ENCODE measurements at regions not wholly inside any gene's neighbourhood (a gene's known extent, or its start where the extent isn't known, plus 50 kb on each side); places are given as distances from the start of the nearest gene placed in this dataset.
"Not testable (repeated sequence)": the region's sequence is repeated elsewhere in the genome, so short reads cannot be mapped to it uniquely, and the experiment has no call there.

- no peak for DNase-seq (ENCODE audit: low read depth)
- TF ChIP-seq CTCF (IDR thresholded peaks at IDR 0.05; ENCODE audit: insufficient read depth, low read length): no peak
- no peak overlapping the region for H3K4me3 ChIP-seq (ENCODE audit: low read depth, low read length)
Observed at GRCh38 chr16:58885528-58886170, 151.5 kb upstream of the GOT2 start.

- no peak for TF ChIP-seq CTCF (IDR thresholded peaks at IDR 0.05; ENCODE audit: insufficient read depth, low read length)
- DNase-seq (ENCODE audit: low read depth): no peak
- H3K4me3 ChIP-seq (ENCODE audit: low read depth, low read length): no peak overlapping the region
Observed at GRCh38 chr16:58884141-58884540, 150.0 kb upstream of the GOT2 start.

GRCh38 chr16:58883131-58883530, 149.0 kb upstream of the GOT2 start:
- no peak for TF ChIP-seq CTCF (IDR thresholded peaks at IDR 0.05; ENCODE audit: insufficient read depth, low read length)
- DNase-seq (ENCODE audit: low read depth): no peak
- H3K4me3 ChIP-seq (ENCODE audit: low read depth, low read length): no peak overlapping the region

- H3K4me3 ChIP-seq (ENCODE audit: low read depth, low read length): no peak overlapping the region
- no peak for TF ChIP-seq CTCF (IDR thresholded peaks at IDR 0.05; ENCODE audit: insufficient read depth, low read length)
- no peak for DNase-seq (ENCODE audit: low read depth)
Observed at GRCh38 chr16:58882292-58882691, 148.2 kb upstream of the GOT2 start.

GRCh38 chr16:58878641-58879040, 144.5 kb upstream of the GOT2 start:
- not testable (repeated sequence) for H3K4me3 ChIP-seq (ENCODE audit: low read depth, low read length); DNase-seq (ENCODE audit: low read depth)

- no peak for DNase-seq (ENCODE audit: low read depth)
- H3K4me3 ChIP-seq (ENCODE audit: low read depth, low read length): no peak overlapping the region
- TF ChIP-seq CTCF (IDR thresholded peaks at IDR 0.05; ENCODE audit: insufficient read depth, low read length): no peak
Observed at GRCh38 chr16:58866935-58867334, 132.8 kb upstream of the GOT2 start.

- no peak overlapping the region for H3K4me3 ChIP-seq (ENCODE audit: low read depth, low read length)
- TF ChIP-seq CTCF (IDR thresholded peaks at IDR 0.05; ENCODE audit: insufficient read depth, low read length): no peak
- DNase-seq (ENCODE audit: low read depth): no peak
Observed at GRCh38 chr16:58863761-58864160, 129.6 kb upstream of the GOT2 start.
